ENCODE measurements at regions not wholly inside any gene's neighbourhood (a gene's known extent, or its start where the extent isn't known, plus 50 kb on each side); places are given as distances from the start of the nearest gene placed in this dataset.

DNA sequence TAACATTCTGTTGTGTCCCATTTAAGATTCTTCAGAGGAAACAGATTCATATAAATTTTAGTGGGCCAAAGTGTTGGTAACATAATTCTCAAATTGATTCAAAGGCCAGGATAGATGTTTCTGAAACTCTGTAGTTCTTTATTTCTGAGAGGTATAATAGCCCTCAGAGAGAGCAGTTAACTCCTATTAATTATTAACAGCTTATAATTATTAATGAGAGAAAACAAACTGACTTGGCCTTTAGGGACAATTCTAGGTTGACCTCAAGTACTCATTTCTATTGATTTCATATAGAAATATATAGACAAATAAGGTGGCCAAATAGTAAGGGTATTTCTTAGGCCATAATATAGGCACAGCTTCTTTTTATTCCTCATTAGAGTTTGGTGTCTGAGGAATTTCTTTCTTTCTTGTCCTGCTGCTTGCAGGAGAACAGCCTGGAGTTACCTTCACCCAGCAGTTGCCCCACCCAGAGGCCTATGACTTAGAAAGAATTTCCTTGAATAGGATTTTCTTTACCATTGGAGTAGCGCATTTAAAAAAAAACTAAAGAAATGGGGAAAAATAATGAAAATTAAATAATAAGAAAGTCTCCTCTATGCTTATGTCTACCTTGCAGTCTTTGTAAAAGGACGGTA is 1430.1 kb upstream of the SPRY2 start:
- no peak for TF ChIP-seq EGR1 (IDR thresholded peaks at IDR 0.05; ENCODE audit: borderline replicate concordance in 1 of 2, low read depth in 2 of 2, low read length in 2 of 2)
- TF ChIP-seq, protein P1, sequence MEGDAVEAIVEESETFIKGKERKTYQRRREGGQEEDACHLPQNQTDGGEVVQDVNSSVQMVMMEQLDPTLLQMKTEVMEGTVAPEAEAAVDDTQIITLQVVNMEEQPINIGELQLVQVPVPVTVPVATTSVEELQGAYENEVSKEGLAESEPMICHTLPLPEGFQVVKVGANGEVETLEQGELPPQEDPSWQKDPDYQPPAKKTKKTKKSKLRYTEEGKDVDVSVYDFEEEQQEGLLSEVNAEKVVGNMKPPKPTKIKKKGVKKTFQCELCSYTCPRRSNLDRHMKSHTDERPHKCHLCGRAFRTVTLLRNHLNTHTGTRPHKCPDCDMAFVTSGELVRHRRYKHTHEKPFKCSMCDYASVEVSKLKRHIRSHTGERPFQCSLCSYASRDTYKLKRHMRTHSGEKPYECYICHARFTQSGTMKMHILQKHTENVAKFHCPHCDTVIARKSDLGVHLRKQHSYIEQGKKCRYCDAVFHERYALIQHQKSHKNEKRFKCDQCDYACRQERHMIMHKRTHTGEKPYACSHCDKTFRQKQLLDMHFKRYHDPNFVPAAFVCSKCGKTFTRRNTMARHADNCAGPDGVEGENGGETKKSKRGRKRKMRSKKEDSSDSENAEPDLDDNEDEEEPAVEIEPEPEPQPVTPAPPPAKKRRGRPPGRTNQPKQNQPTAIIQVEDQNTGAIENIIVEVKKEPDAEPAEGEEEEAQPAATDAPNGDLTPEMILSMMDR (IDR thresholded peaks at IDR 0.05 in 2 of 3, conservative IDR thresholded peaks at IDR 0.05 in 1 of 3; ENCODE audit: control insufficient read depth in 2 of 3, extremely low read depth in 1 of 3, insufficient read depth in 1 of 3, low read depth in 3 of 3, low read length in 3 of 3), result no peak
- TF ChIP-seq CHD1 (IDR thresholded peaks at IDR 0.05; ENCODE audit: low read depth, low read length), result no peak
- TF ChIP-seq, protein P2, sequence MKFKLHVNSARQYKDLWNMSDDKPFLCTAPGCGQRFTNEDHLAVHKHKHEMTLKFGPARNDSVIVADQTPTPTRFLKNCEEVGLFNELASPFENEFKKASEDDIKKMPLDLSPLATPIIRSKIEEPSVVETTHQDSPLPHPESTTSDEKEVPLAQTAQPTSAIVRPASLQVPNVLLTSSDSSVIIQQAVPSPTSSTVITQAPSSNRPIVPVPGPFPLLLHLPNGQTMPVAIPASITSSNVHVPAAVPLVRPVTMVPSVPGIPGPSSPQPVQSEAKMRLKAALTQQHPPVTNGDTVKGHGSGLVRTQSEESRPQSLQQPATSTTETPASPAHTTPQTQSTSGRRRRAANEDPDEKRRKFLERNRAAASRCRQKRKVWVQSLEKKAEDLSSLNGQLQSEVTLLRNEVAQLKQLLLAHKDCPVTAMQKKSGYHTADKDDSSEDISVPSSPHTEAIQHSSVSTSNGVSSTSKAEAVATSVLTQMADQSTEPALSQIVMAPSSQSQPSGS (IDR thresholded peaks at IDR 0.05; ENCODE audit: low read length), result no peak
- TF ChIP-seq SMC3 (IDR thresholded peaks at IDR 0.05; ENCODE audit: borderline replicate concordance, low read length), result no peak
- no peak for TF ChIP-seq TAF1 (IDR thresholded peaks at IDR 0.05; ENCODE audit: borderline replicate concordance, low read depth, low read length)
- no peak for TF ChIP-seq POLR2A (IDR thresholded peaks at IDR 0.05; ENCODE audit: low read depth, low read length)
- no peak for TF ChIP-seq EZH2 (IDR thresholded peaks at IDR 0.05; ENCODE audit: borderline replicate concordance, control insufficient read depth, low read depth, low read length)
- TF ChIP-seq HCFC1 (IDR thresholded peaks at IDR 0.05; ENCODE audit: low read length), result no peak

Data from GM12878 (cell line).